ENCODE measurements at regions not wholly inside any gene's neighbourhood (a gene's known extent, or its start where the extent isn't known, plus 50 kb on each side); places are given as distances from the start of the nearest gene placed in this dataset.

GRCh38 chr1:59045137-59045536 is 251.8 kb upstream of the FGGY start:
- TF ChIP-seq POLR2AphosphoS5 (IDR thresholded peaks at IDR 0.05) (no peak), CTCF (IDR thresholded peaks at IDR 0.05) (no peak)
